Fibroblast of pulmonary artery (primary cell): ENCODE measurements at regions not wholly inside any gene's neighbourhood (a gene's known extent, or its start where the extent isn't known, plus 50 kb on each side); places are given as distances from the start of the nearest gene placed in this dataset.

Experiments
- DNase-seq: peaks from one replicate; pipeline ENCODE4 v3.0.0-alpha.2; 2010; ENCODE audit warnings: low read depth
- H3K4me3 ChIP-seq: replicated peaks from 2 replicates; pipeline ENCODE4 v1.5.1; 2011; ENCODE audit warnings: low read depth, mild to moderate bottlenecking, control low read depth, low read length, moderate library complexity
- TF ChIP-seq, protein P1 (sequence below): IDR thresholded peaks from 2 replicates; pipeline ENCODE4 v1.5.1; 2011; ENCODE audit warnings: mild to moderate bottlenecking, control low read depth, low read length, inconsistent platforms; ENCODE audit errors: missing control alignments

DNA sequence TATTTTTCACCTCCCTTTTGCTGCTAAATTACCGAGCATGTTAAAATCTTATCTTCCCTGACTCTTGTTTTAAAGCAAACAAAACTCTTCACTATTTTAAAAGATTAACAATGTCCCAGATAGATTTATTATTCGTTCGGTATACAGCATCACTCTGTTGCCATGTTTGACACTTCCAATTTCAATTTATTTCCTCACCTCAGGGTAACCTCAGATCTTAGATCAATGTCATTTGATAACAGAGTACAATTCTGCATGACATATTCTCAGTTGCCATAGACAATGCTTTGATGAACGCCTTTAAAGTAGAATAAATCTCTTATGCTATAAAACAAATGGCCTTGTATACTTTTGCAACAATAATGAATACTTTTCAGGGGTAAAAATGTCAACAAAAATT, 1078.1 kb upstream of the IGFBP7 start:
- TF ChIP-seq, protein P1, sequence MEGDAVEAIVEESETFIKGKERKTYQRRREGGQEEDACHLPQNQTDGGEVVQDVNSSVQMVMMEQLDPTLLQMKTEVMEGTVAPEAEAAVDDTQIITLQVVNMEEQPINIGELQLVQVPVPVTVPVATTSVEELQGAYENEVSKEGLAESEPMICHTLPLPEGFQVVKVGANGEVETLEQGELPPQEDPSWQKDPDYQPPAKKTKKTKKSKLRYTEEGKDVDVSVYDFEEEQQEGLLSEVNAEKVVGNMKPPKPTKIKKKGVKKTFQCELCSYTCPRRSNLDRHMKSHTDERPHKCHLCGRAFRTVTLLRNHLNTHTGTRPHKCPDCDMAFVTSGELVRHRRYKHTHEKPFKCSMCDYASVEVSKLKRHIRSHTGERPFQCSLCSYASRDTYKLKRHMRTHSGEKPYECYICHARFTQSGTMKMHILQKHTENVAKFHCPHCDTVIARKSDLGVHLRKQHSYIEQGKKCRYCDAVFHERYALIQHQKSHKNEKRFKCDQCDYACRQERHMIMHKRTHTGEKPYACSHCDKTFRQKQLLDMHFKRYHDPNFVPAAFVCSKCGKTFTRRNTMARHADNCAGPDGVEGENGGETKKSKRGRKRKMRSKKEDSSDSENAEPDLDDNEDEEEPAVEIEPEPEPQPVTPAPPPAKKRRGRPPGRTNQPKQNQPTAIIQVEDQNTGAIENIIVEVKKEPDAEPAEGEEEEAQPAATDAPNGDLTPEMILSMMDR = no peak
- DNase-seq = no peak
- H3K4me3 ChIP-seq = no peak overlapping the region

DNA sequence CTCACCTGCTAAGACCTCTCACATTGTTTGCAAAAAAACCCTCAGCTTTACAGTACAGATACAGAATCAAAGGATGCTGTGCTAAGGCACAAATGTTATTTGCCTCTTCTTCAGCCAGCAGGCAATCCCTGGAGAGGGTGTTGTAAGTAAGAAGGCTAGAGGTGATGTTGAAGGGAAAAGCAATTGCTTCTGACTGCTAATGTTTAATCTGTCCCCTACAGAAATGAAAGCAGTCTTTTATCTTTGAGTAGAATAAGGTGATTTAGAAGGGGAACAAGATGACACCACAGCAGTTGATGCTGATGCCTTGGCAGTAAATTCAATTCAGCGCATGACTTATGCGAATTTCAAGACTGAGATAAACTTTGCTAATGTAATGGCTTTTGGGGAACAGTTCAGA, 1064.8 kb upstream of the IGFBP7 start:
- DNase-seq = no peak
- TF ChIP-seq, protein P1 = no peak
- H3K4me3 ChIP-seq = no peak overlapping the region

GRCh38 chr4:58166490-58166889, 1056.3 kb upstream of the IGFBP7 start:
- no peak overlapping the region for H3K4me3 ChIP-seq
- TF ChIP-seq, protein P1 = no peak
- DNase-seq = no peak

DNA sequence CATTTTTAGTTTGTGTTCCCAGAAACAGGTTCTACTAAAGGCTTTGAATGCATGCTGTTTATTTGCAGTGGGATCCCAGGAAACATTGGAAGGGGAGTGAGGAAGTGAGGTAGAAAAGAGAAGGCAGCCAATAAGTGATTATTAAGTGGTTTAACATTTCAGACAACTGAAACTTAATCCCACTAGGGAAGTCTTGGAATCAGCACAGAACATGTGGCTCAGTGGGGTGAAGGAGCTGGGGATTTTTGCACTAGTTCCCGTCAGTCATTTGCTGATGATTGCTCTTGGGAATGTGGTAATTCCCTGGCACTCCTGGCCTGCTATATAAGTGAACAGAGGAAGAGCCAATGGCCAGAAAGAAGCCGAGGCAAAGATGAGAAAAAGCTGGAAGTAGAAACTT, 1053.0 kb upstream of the IGFBP7 start:
- no peak for DNase-seq
- H3K4me3 ChIP-seq = no peak overlapping the region
- TF ChIP-seq, protein P1 = no peak

- no peak for DNase-seq
- TF ChIP-seq, protein P1 = no peak
- no peak overlapping the region for H3K4me3 ChIP-seq
Measured at GRCh38 chr4:58149404-58150085, 1039.4 kb upstream of the IGFBP7 start.

DNA sequence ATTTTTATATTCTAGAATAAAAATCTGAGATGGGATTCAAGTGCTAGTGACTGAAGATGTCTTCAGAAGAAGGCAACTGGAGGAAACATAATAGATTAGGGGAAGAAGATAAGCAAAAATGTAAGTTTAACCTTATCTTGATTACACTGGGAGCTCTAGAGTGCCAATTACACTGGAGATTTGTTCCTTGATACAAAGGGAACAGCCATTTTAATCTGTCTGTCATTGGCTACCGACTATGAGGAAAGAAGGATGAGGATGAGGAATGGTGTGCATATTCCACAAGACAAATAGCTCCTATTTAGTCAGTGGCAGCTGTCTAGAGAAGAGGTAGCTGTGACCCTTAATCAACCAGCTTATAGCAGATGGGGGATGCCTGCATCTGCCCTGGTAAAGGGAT, 1034.5 kb upstream of the IGFBP7 start:
- H3K4me3 ChIP-seq = no peak overlapping the region
- TF ChIP-seq, protein P1 = no peak
- DNase-seq = no peak
